ENCODE measurements at regions not wholly inside any gene's neighbourhood (a gene's known extent, or its start where the extent isn't known, plus 50 kb on each side); places are given as distances from the start of the nearest gene placed in this dataset.

GRCh38 chrX:150012647-150013381 lies 74.5 kb upstream of the EOLA2 start:
- Histone ChIP-seq H3K27me3 (no peaks in the 10 kb centered on the region), H3K27ac (no peak overlapping the region), H3K36me3 (no peaks in the 10 kb centered on the region), H3K4me1 (no peaks in the 10 kb centered on the region), H3K9me3 (no peaks in the 10 kb centered on the region), H3K4me3 (no peak overlapping the region)
- intact Hi-C loops (cut with DNase I), result no loop called here
- TF ChIP-seq POLR2AphosphoS5 (IDR thresholded peaks at IDR 0.05; ENCODE audit: insufficient read depth in 1 of 2, low read depth in 1 of 2) (no peak), POLR2A (IDR thresholded peaks at IDR 0.05) (no peak), CTCF (IDR thresholded peaks at IDR 0.05) (no peak)
- DNase-seq (ENCODE audit: extremely low spot score in 2 of 2), result no peak

- TF ChIP-seq POLR2AphosphoS5 (IDR thresholded peaks at IDR 0.05; ENCODE audit: insufficient read depth in 1 of 2, low read depth in 1 of 2) (no peak), CTCF (IDR thresholded peaks at IDR 0.05) (no peak), POLR2A (IDR thresholded peaks at IDR 0.05) (no peak)
- H3K27ac ChIP-seq, result no peak overlapping the region
- no peaks in the 10 kb centered on the region for H3K9me3 ChIP-seq
- no peaks in the 10 kb centered on the region for H3K36me3 ChIP-seq
- no peaks in the 10 kb centered on the region for H3K27me3 ChIP-seq
- no peak for DNase-seq (ENCODE audit: extremely low spot score in 2 of 2)
- no peaks in the 10 kb centered on the region for H3K4me1 ChIP-seq
- no peak overlapping the region for H3K4me3 ChIP-seq
- intact Hi-C loops (cut with DNase I), result no loop called here
Measured at GRCh38 chrX:150014525-150014924, 76.2 kb upstream of the EOLA2 start.

GRCh38 chrX:150017868-150018267 lies 79.6 kb upstream of the EOLA2 start:
- TF ChIP-seq CTCF (IDR thresholded peaks at IDR 0.05) (no peak), POLR2AphosphoS5 (IDR thresholded peaks at IDR 0.05; ENCODE audit: insufficient read depth in 1 of 2, low read depth in 1 of 2) (no peak), POLR2A (IDR thresholded peaks at IDR 0.05) (no peak)
- no peaks in the 10 kb centered on the region for H3K27me3 ChIP-seq
- H3K4me3 ChIP-seq, result no peak overlapping the region
- H3K27ac ChIP-seq, result no peak overlapping the region
- DNase-seq (ENCODE audit: extremely low spot score in 2 of 2), result no peak
- intact Hi-C loops (cut with DNase I), result no loop called here
- no peaks in the 10 kb centered on the region for H3K36me3 ChIP-seq
- H3K9me3 ChIP-seq, result no peaks in the 10 kb centered on the region
- no peaks in the 10 kb centered on the region for H3K4me1 ChIP-seq

- Histone ChIP-seq H3K4me1 (no peaks in the 10 kb centered on the region), H3K36me3 (no peaks in the 10 kb centered on the region), H3K27ac (no peak overlapping the region), H3K9me3 (no peaks in the 10 kb centered on the region), H3K27me3 (no peaks in the 10 kb centered on the region), H3K4me3 (no peak overlapping the region)
- TF ChIP-seq POLR2AphosphoS5 (IDR thresholded peaks at IDR 0.05; ENCODE audit: insufficient read depth in 1 of 2, low read depth in 1 of 2) (no peak), POLR2A (IDR thresholded peaks at IDR 0.05) (no peak), CTCF (IDR thresholded peaks at IDR 0.05) (no peak)
- DNase-seq (ENCODE audit: extremely low spot score in 2 of 2), result no peak
- intact Hi-C loops (cut with DNase I), result no loop called here
Measured at GRCh38 chrX:150018931-150019361, 80.7 kb upstream of the EOLA2 start.

- H3K9me3 ChIP-seq, result no peaks in the 10 kb centered on the region
Measured at GRCh38 chrX:150028692-150029091, 90.4 kb upstream of the EOLA2 start.

More at GRCh38 chrX:150028692-150029091, 90.4 kb upstream of the EOLA2 start:
- intact Hi-C loops (cut with DNase I), result no loop called here
- H3K4me1 ChIP-seq, result no peaks in the 10 kb centered on the region
- H3K27me3 ChIP-seq, result no peaks in the 10 kb centered on the region
- H3K36me3 ChIP-seq, result no peaks in the 10 kb centered on the region
- H3K4me3 ChIP-seq, result no peak overlapping the region
- no peak for DNase-seq (ENCODE audit: extremely low spot score in 2 of 2)
- no peak for TF ChIP-seq POLR2AphosphoS5 (IDR thresholded peaks at IDR 0.05; ENCODE audit: insufficient read depth in 1 of 2, low read depth in 1 of 2)
- no peak overlapping the region for H3K27ac ChIP-seq
